Prostate gland (tissue), 2 donors: ENCODE measurements at regions not wholly inside any gene's neighbourhood (a gene's known extent, or its start where the extent isn't known, plus 50 kb on each side); places are given as distances from the start of the nearest gene placed in this dataset.

Experiments
- DNase-seq: peaks from one replicate; pipeline ENCODE4 v3.0.0-alpha.2; 2019; ENCODE audit warnings: low spot score
- H3K27ac ChIP-seq, 2 donors: fragments of 200-600 bp; sonication (generic); 2 replicates each; pipeline ENCODE4 v1.5.1; 2017 to 2019
- H3K27me3 ChIP-seq: fragments of 200-600 bp; sonication (generic); replicated peaks from 2 replicates; pipeline ENCODE4 v1.5.1; 2019; ENCODE audit not compliant: insufficient read depth
- H3K36me3 ChIP-seq, 2 donors: fragments of 200-600 bp; sonication (generic); 1 replicate in 1 of 2; 2 replicates in 1 of 2; pipeline versions ENCODE4 v1.5.1 to v1.8.1; 2017 to 2019
- H3K4me1 ChIP-seq: fragments of 200-600 bp; sonication (generic); replicated peaks from 2 replicates; pipeline ENCODE4 v1.5.1; 2019
- H3K4me3 ChIP-seq, 2 donors: fragments of 200-600 bp; sonication (generic); 2 replicates each; pipeline ENCODE4 v1.5.1; 2017 to 2019
- H3K9me3 ChIP-seq: fragments of 200-600 bp; sonication (generic); 2 replicates; pipeline ENCODE4 v1.5.1; 2017
- POLR2A ChIP-seq: fragments of 450-650 bp; IDR thresholded peaks from one replicate; pipeline ENCODE4 v1.6.1; 2016; ENCODE audit warnings: antibody characterized with exemption, mild to moderate bottlenecking
- POLR2AphosphoS5 ChIP-seq: sonication (generic); formaldehyde crosslinking; IDR thresholded peaks from one replicate; pipeline ENCODE4 v1.6.1; 2017; ENCODE audit warnings: antibody characterized with exemption
- WGBS: methylation state at CpG from one replicate; pipeline ENCODE4 v1.1.5; 2018; 5-methylcytosine and 5-hydroxymethylcytosine counted together
- intact Hi-C: fragments of 100-400 bp; cut with DNase I; formaldehyde crosslinking; loops from one replicate; pipeline ENCODE4 v1.14.2; 2022
- TF ChIP-seq, protein P1 (sequence below), 4 experiments: fragments of 200-600 bp in 2 of 4; fragments of 450-650 bp in 2 of 4; sonication (generic) in 2 of 4; IDR thresholded peaks; 1 replicate in 3 of 4; 2 replicates in 1 of 4; pipeline ENCODE4 v1.5.1; 2016 to 2019; ENCODE audit warnings: antibody characterized with exemption in 4 of 4, mild to moderate bottlenecking in 2 of 4, moderate library complexity in 2 of 4

DNA sequence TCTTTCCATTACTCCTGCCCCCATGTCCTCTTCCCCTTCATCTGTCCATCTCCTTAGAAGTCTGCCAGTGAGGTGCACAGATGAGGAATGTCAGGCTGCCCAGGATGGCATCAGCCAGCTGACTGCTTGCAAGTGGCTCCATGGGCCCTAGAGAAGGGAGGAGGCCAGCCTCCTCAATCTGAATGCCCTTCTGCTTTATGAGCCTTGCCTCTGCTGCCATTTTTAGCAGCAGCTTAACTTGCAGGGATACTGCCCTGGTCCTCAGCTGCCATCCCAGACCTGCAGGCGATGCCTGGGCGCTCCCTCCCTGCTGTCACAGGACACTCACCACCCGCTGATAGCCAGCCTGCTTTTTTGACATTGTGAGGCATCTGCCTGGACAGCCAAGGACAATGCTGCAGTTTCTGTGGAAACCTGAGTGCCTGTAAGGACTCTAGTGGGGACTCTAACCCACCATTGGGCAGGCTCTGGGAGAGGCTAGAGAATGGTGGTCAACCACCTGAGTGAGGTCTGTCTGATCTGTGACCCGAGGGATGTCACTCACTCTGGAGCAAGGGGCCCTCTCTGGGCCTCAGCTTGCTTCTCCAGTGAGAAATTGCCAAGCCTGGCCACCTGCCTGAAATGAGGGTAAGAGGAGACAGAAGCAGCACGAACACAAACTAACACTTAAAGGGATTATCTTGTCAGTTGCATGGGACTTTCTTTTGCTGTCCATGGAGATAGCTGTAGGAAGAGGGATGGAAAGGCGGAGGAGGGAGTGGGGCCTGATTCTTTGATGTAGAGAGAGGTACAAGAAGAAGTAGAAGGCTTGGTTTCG, 185.0 kb downstream of the MIS18A start:
- H3K4me3 ChIP-seq = no peak overlapping the region
- no peaks in the 10 kb centered on the region for H3K9me3 ChIP-seq
- no peak overlapping the region for H3K27ac ChIP-seq
- intact Hi-C loops = no loop called here
- no peak for DNase-seq
- TF ChIP-seq POLR2AphosphoS5 = no peak
- TF ChIP-seq, protein P1, sequence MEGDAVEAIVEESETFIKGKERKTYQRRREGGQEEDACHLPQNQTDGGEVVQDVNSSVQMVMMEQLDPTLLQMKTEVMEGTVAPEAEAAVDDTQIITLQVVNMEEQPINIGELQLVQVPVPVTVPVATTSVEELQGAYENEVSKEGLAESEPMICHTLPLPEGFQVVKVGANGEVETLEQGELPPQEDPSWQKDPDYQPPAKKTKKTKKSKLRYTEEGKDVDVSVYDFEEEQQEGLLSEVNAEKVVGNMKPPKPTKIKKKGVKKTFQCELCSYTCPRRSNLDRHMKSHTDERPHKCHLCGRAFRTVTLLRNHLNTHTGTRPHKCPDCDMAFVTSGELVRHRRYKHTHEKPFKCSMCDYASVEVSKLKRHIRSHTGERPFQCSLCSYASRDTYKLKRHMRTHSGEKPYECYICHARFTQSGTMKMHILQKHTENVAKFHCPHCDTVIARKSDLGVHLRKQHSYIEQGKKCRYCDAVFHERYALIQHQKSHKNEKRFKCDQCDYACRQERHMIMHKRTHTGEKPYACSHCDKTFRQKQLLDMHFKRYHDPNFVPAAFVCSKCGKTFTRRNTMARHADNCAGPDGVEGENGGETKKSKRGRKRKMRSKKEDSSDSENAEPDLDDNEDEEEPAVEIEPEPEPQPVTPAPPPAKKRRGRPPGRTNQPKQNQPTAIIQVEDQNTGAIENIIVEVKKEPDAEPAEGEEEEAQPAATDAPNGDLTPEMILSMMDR (IDR thresholded peaks at IDR 0.05) = no peak
- TF ChIP-seq POLR2A = no peak
- no peaks in the 10 kb centered on the region for H3K36me3 ChIP-seq
- H3K4me1 ChIP-seq = no peaks in the 10 kb centered on the region
- no peaks in the 10 kb centered on the region for H3K27me3 ChIP-seq
- 85% methylated on average over 7 of the region's 7 CpGs for WGBS

DNA sequence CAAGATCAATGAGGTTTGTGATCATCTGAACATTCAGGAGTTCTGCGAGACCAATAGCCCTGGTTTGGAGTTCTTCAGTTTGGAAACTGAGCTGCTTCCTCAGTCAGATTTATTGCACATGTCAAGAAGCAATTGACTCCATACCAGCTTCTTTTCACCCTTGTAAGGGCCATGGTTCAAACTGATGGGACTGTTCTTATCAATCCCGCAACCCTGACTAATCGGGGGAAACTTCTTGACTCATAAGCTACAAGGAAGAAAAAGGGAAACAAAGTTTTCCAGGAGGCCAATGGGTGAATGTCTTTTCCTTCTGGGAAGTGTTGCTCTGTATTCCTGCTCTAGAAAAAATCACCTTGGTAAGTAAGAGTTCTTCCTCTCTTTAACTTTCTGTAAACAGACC, 187.9 kb downstream of the MIS18A start:
- TF ChIP-seq, protein P1 (IDR thresholded peaks at IDR 0.05) = no peak
- TF ChIP-seq POLR2AphosphoS5 = no peak
- TF ChIP-seq POLR2A = no peak
- intact Hi-C loops = no loop called here
- 92% methylated on average over 3 of the region's 3 CpGs for WGBS
- Histone ChIP-seq H3K27ac (no peak overlapping the region), H3K4me3 (no peak overlapping the region), H3K9me3 (no peaks in the 10 kb centered on the region), H3K4me1 (no peaks in the 10 kb centered on the region), H3K36me3 (no peaks in the 10 kb centered on the region), H3K27me3 (no peaks in the 10 kb centered on the region)
- no peak for DNase-seq

DNA sequence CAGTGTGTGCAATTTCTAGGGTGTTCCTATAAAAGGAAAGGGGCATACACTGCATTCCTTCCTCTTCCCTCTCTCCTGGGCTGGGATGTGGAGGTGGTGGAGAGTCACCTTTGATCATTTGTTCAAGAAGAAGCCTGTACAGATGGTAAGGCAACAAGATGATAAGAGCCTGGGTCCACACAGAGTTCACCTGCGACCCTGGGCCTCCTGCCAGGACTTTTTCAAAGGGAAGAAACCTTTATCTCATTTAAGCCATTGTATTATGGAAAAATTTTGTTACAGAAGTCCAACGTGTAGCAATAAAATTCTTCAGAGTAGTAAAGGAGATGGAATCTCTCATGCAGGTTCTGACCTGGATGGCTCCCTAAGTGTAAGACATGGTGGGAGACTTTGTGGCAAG, 189.1 kb downstream of the MIS18A start:
- intact Hi-C loops = no loop called here

DNA sequence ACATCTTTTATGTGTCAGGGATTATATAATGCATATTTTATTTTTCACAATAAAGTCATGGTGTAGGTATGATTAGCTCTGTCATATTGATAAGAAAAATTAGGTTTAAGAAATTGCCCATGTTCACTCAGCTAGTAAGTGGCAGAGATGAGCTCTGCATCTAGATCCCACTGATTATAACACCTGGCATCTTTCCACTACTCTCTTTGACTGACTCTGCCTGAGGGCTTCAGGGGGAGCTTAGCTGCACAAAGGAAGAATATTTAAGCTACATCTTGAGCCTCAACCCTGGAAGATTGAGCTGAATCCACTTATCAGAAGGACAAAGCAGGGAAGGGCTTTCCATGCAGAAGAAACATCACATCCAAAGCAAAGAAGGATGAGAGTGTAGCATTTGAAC, 190.4 kb downstream of the MIS18A start:
- H3K36me3 ChIP-seq = no peaks in the 10 kb centered on the region
- H3K27ac ChIP-seq = no peak overlapping the region
- H3K9me3 ChIP-seq = no peaks in the 10 kb centered on the region
- DNase-seq = no peak
- H3K4me1 ChIP-seq = no peaks in the 10 kb centered on the region
- intact Hi-C loops = no loop called here
- TF ChIP-seq POLR2A (no peak), POLR2AphosphoS5 (no peak)
- TF ChIP-seq, protein P1 (IDR thresholded peaks at IDR 0.05) = no peak
- no peaks in the 10 kb centered on the region for H3K27me3 ChIP-seq
- H3K4me3 ChIP-seq = no peak overlapping the region

More for the DNA sequence above, 189.1 kb downstream of the MIS18A start:
- no peak overlapping the region for H3K4me3 ChIP-seq
- 40% methylated on average over 2 of the region's 2 CpGs for WGBS
- TF ChIP-seq POLR2AphosphoS5 (no peak), POLR2A (no peak)
- TF ChIP-seq, protein P1 (IDR thresholded peaks at IDR 0.05) = no peak
- no peaks in the 10 kb centered on the region for H3K27me3 ChIP-seq
- H3K9me3 ChIP-seq = no peaks in the 10 kb centered on the region
- DNase-seq = no peak
- H3K4me1 ChIP-seq = no peaks in the 10 kb centered on the region
- no peaks in the 10 kb centered on the region for H3K36me3 ChIP-seq
- no peak overlapping the region for H3K27ac ChIP-seq

DNA sequence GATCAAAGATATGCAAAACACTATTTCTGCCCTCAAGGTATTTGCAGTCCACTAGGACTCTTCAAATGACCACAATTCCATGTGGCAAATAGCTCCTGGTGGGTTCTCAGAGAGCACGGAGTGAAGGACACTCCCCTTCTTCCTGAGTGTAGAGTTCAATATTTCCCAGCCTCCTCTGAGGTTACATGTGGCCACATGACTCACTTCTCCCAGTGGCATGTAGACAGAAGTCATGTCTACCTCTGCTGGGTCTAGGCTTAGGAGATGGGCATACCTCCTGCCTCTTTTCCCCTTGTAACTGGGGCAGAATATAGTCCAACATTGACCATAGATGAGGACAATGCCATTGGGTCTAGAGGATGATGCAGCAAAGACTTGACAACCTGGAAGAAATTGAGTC, 191.4 kb downstream of the MIS18A start:
- no peaks in the 10 kb centered on the region for H3K36me3 ChIP-seq
- no peak overlapping the region for H3K27ac ChIP-seq
- no peak for TF ChIP-seq POLR2AphosphoS5
- TF ChIP-seq POLR2A = no peak
- TF ChIP-seq, protein P1 (IDR thresholded peaks at IDR 0.05) = no peak
- H3K9me3 ChIP-seq = no peaks in the 10 kb centered on the region
- 65% methylated on average over 1 of the region's 1 CpG for WGBS
- H3K27me3 ChIP-seq = no peaks in the 10 kb centered on the region
- no peak for DNase-seq
- intact Hi-C loops = no loop called here
- no peaks in the 10 kb centered on the region for H3K4me1 ChIP-seq
- no peak overlapping the region for H3K4me3 ChIP-seq
